KMS-11 (cell line): ENCODE measurements at regions not wholly inside any gene's neighbourhood (a gene's known extent, or its start where the extent isn't known, plus 50 kb on each side); places are given as distances from the start of the nearest gene placed in this dataset.

Experiments
- H2AFZ ChIP-seq: fragments of 200-600 bp; sonication (generic); 2 replicates; pipeline ENCODE4 v1.6.1; 2016; ENCODE audit warnings: antibody characterized with exemption, mixed run types, low read depth
- H3K27ac ChIP-seq: fragments of 200-600 bp; sonication (generic); 2 replicates; pipeline ENCODE4 v1.6.1; 2016; ENCODE audit warnings: mild to moderate bottlenecking, mixed run types
- H3K27me3 ChIP-seq: fragments of 200-600 bp; sonication (generic); 2 replicates; pipeline ENCODE4 v1.6.1; 2017; ENCODE audit warnings: mild to moderate bottlenecking, low read depth, mixed run types, moderate library complexity; ENCODE audit not compliant: insufficient read depth
- H3K36me3 ChIP-seq: fragments of 200-600 bp; sonication (generic); 2 replicates; pipeline ENCODE4 v1.6.1; 2017; ENCODE audit warnings: mild to moderate bottlenecking, mixed run types; ENCODE audit not compliant: insufficient read depth
- H3K4me1 ChIP-seq: fragments of 200-600 bp; sonication (generic); 2 replicates; pipeline ENCODE4 v1.6.1; 2016; ENCODE audit warnings: mild to moderate bottlenecking, low read depth, mixed run types; ENCODE audit not compliant: poor library complexity, severe bottlenecking
- H3K4me2 ChIP-seq: fragments of 200-600 bp; sonication (generic); 2 replicates; pipeline ENCODE4 v1.7.0; 2016; ENCODE audit warnings: mild to moderate bottlenecking, mixed run types
- H3K4me3 ChIP-seq: fragments of 200-600 bp; sonication (generic); IDR thresholded peaks from 2 replicates; pipeline ENCODE4 v1.6.1; 2017; ENCODE audit warnings: low read depth, low read length, mixed read lengths; ENCODE audit not compliant: insufficient read depth
- H3K79me2 ChIP-seq: fragments of 200-600 bp; sonication (generic); 2 replicates; pipeline ENCODE4 v1.6.1; 2016; ENCODE audit warnings: low read depth, mixed run types; ENCODE audit not compliant: insufficient read depth
- H3K9ac ChIP-seq: fragments of 200-600 bp; sonication (generic); 2 replicates; pipeline ENCODE4 v1.6.1; 2016; ENCODE audit warnings: mild to moderate bottlenecking, mixed run types
- H4K20me1 ChIP-seq: fragments of 200-600 bp; sonication (generic); 2 replicates; pipeline ENCODE4 v1.6.1; 2016; ENCODE audit warnings: mild to moderate bottlenecking, mixed run types; ENCODE audit not compliant: insufficient read depth
- TF ChIP-seq, protein P1 (sequence below): fragments of 200-600 bp; sonication (generic); conservative IDR thresholded peaks from 2 replicates; pipeline ENCODE4 v1.6.1; 2017; ENCODE audit warnings: low read depth, mild to moderate bottlenecking, antibody characterized with exemption, low read length, moderate library complexity, mixed read lengths

DNA sequence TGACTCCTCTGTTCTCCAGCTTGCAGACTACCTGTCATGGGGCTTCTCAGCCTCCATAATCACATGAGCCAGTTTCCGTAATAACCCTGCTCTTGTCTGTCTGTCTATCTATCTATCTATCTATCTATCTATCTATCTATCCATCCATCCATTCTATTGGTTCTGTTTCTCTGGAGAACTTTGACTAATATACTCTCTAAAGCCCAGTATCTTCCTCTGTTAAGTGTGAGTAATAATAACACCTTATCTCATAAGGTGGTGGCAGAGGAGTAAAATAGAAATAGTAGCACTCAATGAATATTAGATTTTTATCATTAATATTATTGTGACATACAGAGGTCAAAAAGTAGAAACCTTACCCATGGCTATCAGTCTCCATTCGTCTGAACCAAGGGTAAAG is 177.9 kb upstream of the PGRMC2 start:
- Histone ChIP-seq H4K20me1 (no peaks in the 10 kb centered on the region), H3K27ac (no peak overlapping the region), H3K9ac (no peak overlapping the region), H2AFZ (no peak overlapping the region), H3K4me1 (no peaks in the 10 kb centered on the region), H3K27me3 (no peaks in the 10 kb centered on the region), H3K4me2 (no peak overlapping the region), H3K79me2 (no peaks in the 10 kb centered on the region), H3K36me3 (no peaks in the 10 kb centered on the region), H3K4me3 (no peak overlapping the region)
- TF ChIP-seq, protein P1, sequence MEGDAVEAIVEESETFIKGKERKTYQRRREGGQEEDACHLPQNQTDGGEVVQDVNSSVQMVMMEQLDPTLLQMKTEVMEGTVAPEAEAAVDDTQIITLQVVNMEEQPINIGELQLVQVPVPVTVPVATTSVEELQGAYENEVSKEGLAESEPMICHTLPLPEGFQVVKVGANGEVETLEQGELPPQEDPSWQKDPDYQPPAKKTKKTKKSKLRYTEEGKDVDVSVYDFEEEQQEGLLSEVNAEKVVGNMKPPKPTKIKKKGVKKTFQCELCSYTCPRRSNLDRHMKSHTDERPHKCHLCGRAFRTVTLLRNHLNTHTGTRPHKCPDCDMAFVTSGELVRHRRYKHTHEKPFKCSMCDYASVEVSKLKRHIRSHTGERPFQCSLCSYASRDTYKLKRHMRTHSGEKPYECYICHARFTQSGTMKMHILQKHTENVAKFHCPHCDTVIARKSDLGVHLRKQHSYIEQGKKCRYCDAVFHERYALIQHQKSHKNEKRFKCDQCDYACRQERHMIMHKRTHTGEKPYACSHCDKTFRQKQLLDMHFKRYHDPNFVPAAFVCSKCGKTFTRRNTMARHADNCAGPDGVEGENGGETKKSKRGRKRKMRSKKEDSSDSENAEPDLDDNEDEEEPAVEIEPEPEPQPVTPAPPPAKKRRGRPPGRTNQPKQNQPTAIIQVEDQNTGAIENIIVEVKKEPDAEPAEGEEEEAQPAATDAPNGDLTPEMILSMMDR: no peak

DNA sequence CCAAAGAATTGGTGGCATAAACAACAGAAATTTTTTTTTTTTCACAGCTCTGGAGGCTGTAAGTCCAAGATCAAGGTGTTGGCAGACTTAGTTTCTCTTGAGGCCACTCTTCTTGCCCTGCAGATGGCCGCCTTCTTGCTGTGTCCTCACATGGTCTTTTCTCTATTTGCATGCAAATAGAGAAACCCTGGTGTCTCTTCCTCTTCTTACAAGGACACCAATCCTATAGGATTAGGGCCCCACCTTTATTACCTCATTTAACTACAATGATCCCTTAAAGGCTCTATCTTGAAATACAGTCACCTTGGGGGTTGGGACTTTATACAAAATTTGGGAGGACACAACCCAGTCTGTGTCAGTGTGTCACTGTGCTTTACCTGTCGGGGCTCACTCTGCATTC is 175.4 kb upstream of the PGRMC2 start:
- Histone ChIP-seq H3K4me1 (no peaks in the 10 kb centered on the region), H3K4me3 (no peak overlapping the region), H4K20me1 (no peaks in the 10 kb centered on the region), H3K4me2 (no peak overlapping the region), H3K9ac (no peak overlapping the region), H3K79me2 (no peaks in the 10 kb centered on the region), H3K27ac (no peak overlapping the region), H2AFZ (no peak overlapping the region), H3K27me3 (no peaks in the 10 kb centered on the region), H3K36me3 (no peaks in the 10 kb centered on the region)
- TF ChIP-seq, protein P1: no peak

DNA sequence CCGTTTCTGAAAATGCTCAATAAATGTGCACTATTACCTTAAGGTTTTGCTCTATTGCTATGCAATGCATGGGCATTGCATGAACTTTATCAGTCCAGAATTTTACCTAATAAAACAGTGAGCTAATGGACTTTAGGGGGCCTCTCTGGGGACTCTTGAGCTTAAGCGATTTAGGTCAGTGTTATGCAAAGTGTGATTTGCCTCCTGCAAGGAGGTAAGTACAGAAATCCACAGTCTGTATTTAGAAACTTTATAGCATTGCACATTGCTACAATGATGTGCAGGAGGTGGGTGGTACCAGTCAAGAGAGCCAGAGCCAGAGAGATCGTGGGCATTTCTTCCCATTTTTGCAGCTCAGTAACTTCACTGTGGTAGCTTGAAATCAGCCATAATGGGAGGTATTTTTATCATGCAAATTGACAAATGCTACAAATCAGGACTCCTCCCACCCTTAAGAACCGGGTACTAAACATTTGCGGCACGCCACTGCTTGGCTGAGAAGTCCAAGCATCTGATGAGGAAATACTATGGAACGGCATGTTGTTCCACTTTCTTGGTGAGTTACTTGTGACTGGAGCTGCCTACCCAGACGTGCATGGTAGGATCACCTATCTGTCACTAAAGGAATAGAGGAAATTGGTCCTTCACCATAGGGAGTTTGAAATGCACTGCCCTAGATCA is 174.6 kb upstream of the PGRMC2 start:
- H3K79me2 ChIP-seq: no peaks in the 10 kb centered on the region
- no peaks in the 10 kb centered on the region for H3K27me3 ChIP-seq
- H3K36me3 ChIP-seq: no peaks in the 10 kb centered on the region
- no peaks in the 10 kb centered on the region for H4K20me1 ChIP-seq
- no peak overlapping the region for H2AFZ ChIP-seq
- H3K4me3 ChIP-seq: no peak overlapping the region
- no peak overlapping the region for H3K9ac ChIP-seq
- TF ChIP-seq, protein P1: no peak
- H3K4me1 ChIP-seq: no peaks in the 10 kb centered on the region
- H3K4me2 ChIP-seq: no peak overlapping the region
- no peak overlapping the region for H3K27ac ChIP-seq

DNA sequence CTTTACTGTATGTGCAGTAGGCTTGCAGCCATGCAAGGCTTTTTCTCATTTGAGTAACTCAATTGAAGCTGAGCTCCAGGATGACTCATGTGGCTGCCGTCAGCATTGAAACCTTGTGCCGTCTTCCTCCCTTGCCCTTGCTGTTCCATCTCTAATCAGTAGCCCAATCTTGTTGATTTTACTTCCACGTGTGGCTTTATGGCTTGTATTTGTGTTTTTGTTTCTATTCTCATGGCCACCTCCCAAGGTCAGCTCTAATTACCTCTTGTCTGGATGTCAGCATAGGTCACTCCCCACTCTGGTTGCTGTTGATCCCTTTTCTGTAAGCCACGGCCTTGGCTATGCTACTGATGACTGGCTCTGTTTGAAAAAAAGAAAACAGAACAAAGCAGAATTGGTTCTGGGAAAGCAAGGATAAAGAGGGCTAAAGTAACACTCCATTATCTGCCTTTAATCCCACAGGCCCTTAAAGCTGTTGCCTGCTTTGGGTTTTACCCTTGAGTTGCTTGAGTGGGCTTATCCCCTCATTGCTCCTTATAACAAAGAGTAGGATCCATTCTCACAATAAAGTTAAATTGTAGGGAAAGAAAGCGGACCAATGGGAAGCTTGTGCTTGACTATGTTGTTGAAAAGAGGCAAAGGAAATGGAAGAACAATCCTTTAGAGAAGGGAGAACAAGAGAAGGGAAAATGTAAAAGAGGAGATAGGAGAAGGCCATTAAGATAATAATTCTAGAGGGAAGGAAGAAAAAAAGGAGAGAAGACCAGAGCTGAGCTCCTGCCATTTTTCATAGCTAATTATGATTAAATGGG is 173.9 kb upstream of the PGRMC2 start:
- no peaks in the 10 kb centered on the region for H3K79me2 ChIP-seq
- H3K4me1 ChIP-seq: no peaks in the 10 kb centered on the region
- no peaks in the 10 kb centered on the region for H3K27me3 ChIP-seq
- H3K9ac ChIP-seq: no peak overlapping the region
- H3K36me3 ChIP-seq: no peaks in the 10 kb centered on the region
- H2AFZ ChIP-seq: no peak overlapping the region
- no peak overlapping the region for H3K27ac ChIP-seq
- TF ChIP-seq, protein P1: no peak
- no peaks in the 10 kb centered on the region for H4K20me1 ChIP-seq
- no peak overlapping the region for H3K4me3 ChIP-seq
- H3K4me2 ChIP-seq: no peak overlapping the region
